OCI-LY3 (cell line): ENCODE measurements at regions not wholly inside any gene's neighbourhood (a gene's known extent, or its start where the extent isn't known, plus 50 kb on each side); places are given as distances from the start of the nearest gene placed in this dataset.

ENCODE experiments used
- H2AFZ ChIP-seq: fragments of 200-600, 300-600 bp; shearing (Covaris generic); 2 replicates; pipeline ENCODE4 v1.6.0; 2014; ENCODE audit warnings: antibody characterized with exemption, low read depth, low read length
- H3K27ac ChIP-seq: fragments of 200-600, 300-600 bp; sonication (generic); 2 replicates; pipeline ENCODE4 v1.5.1; 2014; ENCODE audit warnings: mild to moderate bottlenecking, low read length, moderate library complexity, mixed read lengths
- H3K27me3 ChIP-seq: fragments of 200-600, 300-600 bp; sonication (generic); 2 replicates; pipeline ENCODE4 v1.6.1; 2014; ENCODE audit warnings: low read depth, low read length, mixed read lengths
- H3K36me3 ChIP-seq: fragments of 200-600, 300-600 bp; sonication (generic); replicated peaks from 2 replicates; pipeline ENCODE3; 2014; ENCODE audit warnings: low read depth, low read length, mixed read lengths
- H3K4me1 ChIP-seq: fragments of 300-600, 200-600 bp; sonication (generic); 2 replicates; pipeline ENCODE4 v1.6.1; 2014; ENCODE audit warnings: low read length, mixed read lengths
- H3K4me2 ChIP-seq: fragments of 200-600, 300-600 bp; sonication (generic); 2 replicates; pipeline ENCODE4 v1.6.1; 2014; ENCODE audit warnings: low read length, mixed read lengths
- H3K4me3 ChIP-seq: fragments of 300-600, 200-600 bp; sonication (generic); 2 replicates; pipeline ENCODE4 v1.5.1; 2014; ENCODE audit warnings: antibody characterized with exemption, mild to moderate bottlenecking, low read length, moderate library complexity
- H3K79me2 ChIP-seq: fragments of 300-600, 200-600 bp; shearing (Covaris generic); 2 replicates; pipeline ENCODE4 v1.6.1; 2014; ENCODE audit warnings: mild to moderate bottlenecking, low read length, mixed read lengths
- H3K9ac ChIP-seq: fragments of 300-600, 200-600 bp; shearing (Covaris generic); 2 replicates; pipeline ENCODE4 v1.6.0; 2014; ENCODE audit warnings: mild to moderate bottlenecking, low read length, moderate library complexity
- H3K9me3 ChIP-seq: fragments of 200-600, 300-600 bp; shearing (Covaris generic); 2 replicates; pipeline ENCODE4 v1.6.1; 2014; ENCODE audit warnings: low read length, mixed read lengths; ENCODE audit not compliant: insufficient read depth
- H4K20me1 ChIP-seq: fragments of 200-600, 300-600 bp; sonication (generic); 2 replicates; pipeline ENCODE4 v1.6.1; 2016; ENCODE audit warnings: low read length, mixed read lengths; ENCODE audit not compliant: insufficient read depth
- EZH2phosphoT487 ChIP-seq: fragments of 200-600 bp; shearing (Covaris generic); IDR thresholded peaks from 2 replicates; pipeline ENCODE4 v1.6.1; 2018; ENCODE audit warnings: antibody characterized with exemption, mixed run types, low read depth
- TF ChIP-seq, protein P1 (sequence below): fragments of 200-600, 300-600 bp; sonication (generic); IDR thresholded peaks from 2 replicates; pipeline ENCODE4 v1.5.1; 2014; ENCODE audit warnings: antibody characterized with exemption, low read length, low read depth

DNA sequence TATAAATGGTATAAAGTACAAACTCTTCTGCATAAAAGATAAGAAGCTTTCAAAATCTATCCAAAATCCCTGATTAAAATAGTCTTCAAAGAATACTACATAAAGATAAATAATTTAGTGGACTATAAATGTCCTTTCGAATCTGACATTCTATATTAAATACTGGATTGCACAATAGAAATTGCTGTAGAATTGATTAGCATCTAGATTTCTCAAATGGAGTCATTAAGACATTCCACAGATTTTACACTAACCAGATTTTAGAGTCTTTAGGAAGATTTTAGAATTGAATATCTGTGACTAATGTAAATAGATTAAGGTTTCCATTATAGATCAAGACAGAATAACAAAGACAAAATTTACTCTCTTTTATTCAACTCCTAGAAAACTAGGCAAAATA lies 663.9 kb downstream of the STPG2 start:
- Histone ChIP-seq H3K4me1 (no peaks in the 10 kb centered on the region), H3K27me3 (no peaks in the 10 kb centered on the region), H4K20me1 (no peaks in the 10 kb centered on the region), H3K4me3 (no peak overlapping the region), H3K79me2 (no peaks in the 10 kb centered on the region), H3K27ac (no peak overlapping the region), H3K4me2 (no peak overlapping the region), H2AFZ (no peak overlapping the region), H3K9ac (no peak overlapping the region), H3K36me3 (no peaks in the 10 kb centered on the region), H3K9me3 (no peaks in the 10 kb centered on the region)
- TF ChIP-seq, protein P1, sequence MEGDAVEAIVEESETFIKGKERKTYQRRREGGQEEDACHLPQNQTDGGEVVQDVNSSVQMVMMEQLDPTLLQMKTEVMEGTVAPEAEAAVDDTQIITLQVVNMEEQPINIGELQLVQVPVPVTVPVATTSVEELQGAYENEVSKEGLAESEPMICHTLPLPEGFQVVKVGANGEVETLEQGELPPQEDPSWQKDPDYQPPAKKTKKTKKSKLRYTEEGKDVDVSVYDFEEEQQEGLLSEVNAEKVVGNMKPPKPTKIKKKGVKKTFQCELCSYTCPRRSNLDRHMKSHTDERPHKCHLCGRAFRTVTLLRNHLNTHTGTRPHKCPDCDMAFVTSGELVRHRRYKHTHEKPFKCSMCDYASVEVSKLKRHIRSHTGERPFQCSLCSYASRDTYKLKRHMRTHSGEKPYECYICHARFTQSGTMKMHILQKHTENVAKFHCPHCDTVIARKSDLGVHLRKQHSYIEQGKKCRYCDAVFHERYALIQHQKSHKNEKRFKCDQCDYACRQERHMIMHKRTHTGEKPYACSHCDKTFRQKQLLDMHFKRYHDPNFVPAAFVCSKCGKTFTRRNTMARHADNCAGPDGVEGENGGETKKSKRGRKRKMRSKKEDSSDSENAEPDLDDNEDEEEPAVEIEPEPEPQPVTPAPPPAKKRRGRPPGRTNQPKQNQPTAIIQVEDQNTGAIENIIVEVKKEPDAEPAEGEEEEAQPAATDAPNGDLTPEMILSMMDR: no peak
- TF ChIP-seq EZH2phosphoT487: no peak

DNA sequence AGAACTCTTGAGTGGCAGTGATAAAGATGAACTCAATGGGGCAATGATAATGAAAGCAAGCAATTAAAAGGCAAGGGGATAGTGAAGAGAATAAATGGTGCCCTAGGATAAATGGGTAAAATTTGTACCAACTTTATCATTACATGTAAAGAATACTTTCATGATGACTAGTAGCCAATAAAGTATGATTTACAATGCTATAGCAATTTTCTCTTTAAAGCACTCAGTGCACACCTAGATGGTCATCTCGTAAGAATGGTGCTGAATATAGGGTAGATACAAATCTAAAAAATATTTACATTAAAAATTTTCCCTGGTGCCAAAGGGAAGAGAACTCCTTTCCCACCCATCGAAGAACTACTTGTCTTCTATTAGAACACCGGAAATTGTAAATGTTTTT lies 651.4 kb downstream of the STPG2 start:
- Histone ChIP-seq H4K20me1 (no peaks in the 10 kb centered on the region), H3K9ac (no peak overlapping the region), H3K79me2 (no peaks in the 10 kb centered on the region), H3K4me2 (no peak overlapping the region), H3K36me3 (no peaks in the 10 kb centered on the region), H2AFZ (no peak overlapping the region), H3K27me3 (no peaks in the 10 kb centered on the region), H3K27ac (no peak overlapping the region), H3K9me3 (no peaks in the 10 kb centered on the region), H3K4me1 (no peaks in the 10 kb centered on the region), H3K4me3 (no peak overlapping the region)
- TF ChIP-seq, protein P1: no peak
- no peak for TF ChIP-seq EZH2phosphoT487

DNA sequence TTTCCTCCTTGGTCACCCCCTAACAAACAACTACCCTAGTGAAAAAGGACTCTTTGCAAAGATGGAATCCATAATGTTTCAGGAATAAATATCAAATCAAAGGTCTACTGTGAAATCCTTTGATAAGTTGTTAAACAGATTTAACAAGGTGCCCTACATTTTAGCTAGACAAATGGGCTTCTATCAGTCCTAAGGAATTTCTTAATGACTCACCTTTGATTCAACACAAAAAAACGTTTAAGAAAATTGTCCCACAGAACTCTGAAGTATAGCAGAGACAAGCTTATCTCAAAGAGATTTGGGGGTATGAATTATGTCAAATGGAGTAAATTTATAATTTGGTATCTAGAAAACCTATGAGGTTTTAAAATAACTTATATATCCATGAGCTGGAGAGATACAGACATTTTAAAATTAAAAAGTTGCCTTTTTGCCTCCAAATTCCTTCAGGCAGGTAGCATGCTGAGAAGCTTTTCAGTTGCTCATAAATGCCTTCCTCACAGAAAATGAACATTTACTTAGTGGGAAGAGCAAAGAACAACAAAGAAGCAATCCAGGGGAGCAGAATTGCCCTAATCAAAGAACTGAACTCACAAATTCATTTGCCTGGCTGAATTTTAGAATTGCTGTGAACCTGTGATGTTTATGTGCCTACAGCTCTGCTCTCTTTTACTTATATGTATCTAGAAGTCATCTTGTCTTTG lies 649.3 kb downstream of the STPG2 start:
- Histone ChIP-seq H2AFZ (no peak overlapping the region), H3K9ac (no peak overlapping the region), H3K4me3 (no peak overlapping the region), H3K79me2 (no peaks in the 10 kb centered on the region), H4K20me1 (no peaks in the 10 kb centered on the region), H3K27me3 (no peaks in the 10 kb centered on the region), H3K9me3 (no peaks in the 10 kb centered on the region), H3K27ac (no peak overlapping the region), H3K4me2 (no peak overlapping the region), H3K4me1 (no peaks in the 10 kb centered on the region), H3K36me3 (no peaks in the 10 kb centered on the region)
- no peak for TF ChIP-seq EZH2phosphoT487
- TF ChIP-seq, protein P1: no peak

DNA sequence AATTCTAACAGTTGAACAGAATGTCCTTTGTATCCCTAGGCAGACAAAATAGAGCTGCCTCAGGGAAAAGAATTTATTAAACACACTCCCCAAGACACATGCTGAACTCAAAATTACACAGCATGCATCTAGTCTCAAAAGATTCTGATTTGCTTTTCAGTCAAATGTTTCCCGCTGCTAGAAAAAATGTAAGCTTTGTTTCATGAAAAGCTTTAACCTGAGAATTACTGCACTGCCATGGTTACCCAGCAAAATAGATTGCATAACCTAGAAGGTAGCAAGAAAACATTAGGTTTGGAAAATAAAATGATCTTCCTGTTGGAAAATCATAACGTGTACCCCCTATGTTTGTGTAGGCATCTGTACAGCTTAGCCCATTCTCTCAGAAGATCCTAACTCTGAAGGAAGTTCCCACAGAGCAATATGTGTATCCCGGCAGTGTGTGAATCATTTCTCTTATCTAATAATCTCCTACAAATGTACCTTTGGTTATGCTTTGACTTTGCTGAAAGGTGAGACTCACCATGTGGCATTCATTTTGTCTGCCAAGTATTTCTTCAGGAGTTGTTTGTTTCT lies 646.9 kb downstream of the STPG2 start:
- no peaks in the 10 kb centered on the region for H3K9me3 ChIP-seq
- TF ChIP-seq EZH2phosphoT487: no peak
- TF ChIP-seq, protein P1: no peak
- H3K27ac ChIP-seq: no peak overlapping the region
- no peaks in the 10 kb centered on the region for H3K79me2 ChIP-seq
- no peak overlapping the region for H2AFZ ChIP-seq
- H3K4me2 ChIP-seq: no peak overlapping the region
- no peaks in the 10 kb centered on the region for H4K20me1 ChIP-seq
- peaks cover 13% of the 10 kb centered on the region for H3K4me1 ChIP-seq
- H3K9ac ChIP-seq: no peak overlapping the region
- H3K36me3 ChIP-seq: no peaks in the 10 kb centered on the region
- H3K27me3 ChIP-seq: no peaks in the 10 kb centered on the region
- H3K4me3 ChIP-seq: no peak overlapping the region
